ENCODE measurements at regions not wholly inside any gene's neighbourhood (a gene's known extent, or its start where the extent isn't known, plus 50 kb on each side); places are given as distances from the start of the nearest gene placed in this dataset.

DNA sequence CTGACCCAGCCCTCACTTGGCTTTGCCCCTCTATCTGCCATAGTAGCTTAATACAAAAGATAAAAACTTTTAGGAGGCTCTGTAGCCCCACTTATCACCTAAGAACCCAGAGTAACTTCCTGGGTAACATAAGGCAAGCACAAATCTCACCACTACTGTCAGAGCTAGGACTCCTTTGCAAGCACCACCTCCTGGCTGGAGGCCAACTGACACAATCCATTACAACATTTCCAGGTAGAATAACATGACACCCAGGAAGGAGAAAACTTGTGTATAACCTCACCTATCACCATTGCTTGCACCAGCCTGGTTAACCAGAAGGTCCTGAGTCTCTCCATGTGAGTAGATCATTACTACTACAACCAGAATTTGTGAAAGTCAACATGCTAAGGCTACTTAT is 230.0 kb downstream of the TUSC7 start:
- no peaks in the 10 kb centered on the region for H3K9me3 ChIP-seq
- H3K27me3 ChIP-seq, result no peaks in the 10 kb centered on the region
- intact Hi-C loops (cut with DNase I), result no loop called here
- no peak overlapping the region for H3K4me3 ChIP-seq (replicated peaks in 1 of 3)
- H3K27ac ChIP-seq, result no peak overlapping the region
- no peaks in the 10 kb centered on the region for H3K36me3 ChIP-seq
- no peak for TF ChIP-seq POLR2A (IDR thresholded peaks at IDR 0.05)
- TF ChIP-seq, protein P1, sequence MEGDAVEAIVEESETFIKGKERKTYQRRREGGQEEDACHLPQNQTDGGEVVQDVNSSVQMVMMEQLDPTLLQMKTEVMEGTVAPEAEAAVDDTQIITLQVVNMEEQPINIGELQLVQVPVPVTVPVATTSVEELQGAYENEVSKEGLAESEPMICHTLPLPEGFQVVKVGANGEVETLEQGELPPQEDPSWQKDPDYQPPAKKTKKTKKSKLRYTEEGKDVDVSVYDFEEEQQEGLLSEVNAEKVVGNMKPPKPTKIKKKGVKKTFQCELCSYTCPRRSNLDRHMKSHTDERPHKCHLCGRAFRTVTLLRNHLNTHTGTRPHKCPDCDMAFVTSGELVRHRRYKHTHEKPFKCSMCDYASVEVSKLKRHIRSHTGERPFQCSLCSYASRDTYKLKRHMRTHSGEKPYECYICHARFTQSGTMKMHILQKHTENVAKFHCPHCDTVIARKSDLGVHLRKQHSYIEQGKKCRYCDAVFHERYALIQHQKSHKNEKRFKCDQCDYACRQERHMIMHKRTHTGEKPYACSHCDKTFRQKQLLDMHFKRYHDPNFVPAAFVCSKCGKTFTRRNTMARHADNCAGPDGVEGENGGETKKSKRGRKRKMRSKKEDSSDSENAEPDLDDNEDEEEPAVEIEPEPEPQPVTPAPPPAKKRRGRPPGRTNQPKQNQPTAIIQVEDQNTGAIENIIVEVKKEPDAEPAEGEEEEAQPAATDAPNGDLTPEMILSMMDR (IDR thresholded peaks at IDR 0.05), result no peak
- DNase-seq, result no peak
- no peaks in the 10 kb centered on the region for H3K4me1 ChIP-seq

- 87 to 96% methylated on average over 2 of the region's 2 CpGs for WGBS, 2 donors
- DNase-seq, result no peak
- no peak overlapping the region for H3K27ac ChIP-seq
- intact Hi-C loops (cut with DNase I), result no loop called here
- no peaks in the 10 kb centered on the region for H3K36me3 ChIP-seq
- no peaks in the 10 kb centered on the region for H3K4me1 ChIP-seq
- H3K4me3 ChIP-seq (replicated peaks in 1 of 3), result no peak overlapping the region
- H3K27me3 ChIP-seq, result no peaks in the 10 kb centered on the region
- TF ChIP-seq, protein P1 (IDR thresholded peaks at IDR 0.05), result no peak
- TF ChIP-seq POLR2A (IDR thresholded peaks at IDR 0.05), result no peak
- H3K9me3 ChIP-seq, result no peaks in the 10 kb centered on the region
Observed at GRCh38 chr3:116940719-116941118, 231.1 kb downstream of the TUSC7 start.

- DNase-seq, result no peak
- H3K27ac ChIP-seq, result no peak overlapping the region
- intact Hi-C loops (cut with DNase I), result no loop called here
- peaks cover 7 to 8% of the 10 kb centered on the region in 2 donors for H3K4me1 ChIP-seq
- H3K9me3 ChIP-seq, result no peaks in the 10 kb centered on the region
- 37 to 50% methylated on average over 1 of the region's 1 CpG for WGBS, 2 donors
- no peak for TF ChIP-seq POLR2A (IDR thresholded peaks at IDR 0.05)
- TF ChIP-seq, protein P1 (IDR thresholded peaks at IDR 0.05), result no peak
- H3K4me3 ChIP-seq (replicated peaks in 1 of 3), result no peak overlapping the region
- no peaks in the 10 kb centered on the region for H3K36me3 ChIP-seq
- H3K27me3 ChIP-seq, result no peaks in the 10 kb centered on the region
Observed at GRCh38 chr3:116946376-116946775, 236.8 kb downstream of the TUSC7 start.

DNA sequence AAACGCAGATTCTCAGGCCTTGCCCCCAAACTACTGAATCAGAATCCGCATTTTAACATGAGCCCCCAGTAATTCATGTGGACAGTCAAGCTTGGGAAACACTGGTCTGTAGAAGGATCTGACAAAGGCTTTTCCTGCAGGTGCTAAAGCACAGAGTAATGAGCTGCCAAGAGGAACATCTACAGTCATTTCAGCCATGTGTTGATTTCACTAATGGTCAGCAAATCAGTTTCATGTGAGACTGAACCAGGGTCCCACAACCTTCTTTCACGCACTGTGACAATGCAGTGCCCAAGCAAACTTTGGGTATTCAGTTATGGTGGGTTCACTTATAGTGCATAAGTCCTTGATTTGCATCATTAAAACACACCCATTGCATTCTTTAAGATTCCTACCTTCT is 237.6 kb downstream of the TUSC7 start:
- H3K27ac ChIP-seq, result no peak overlapping the region
- peaks cover 7 to 8% of the 10 kb centered on the region in 2 donors for H3K4me1 ChIP-seq
- no peaks in the 10 kb centered on the region for H3K9me3 ChIP-seq
- TF ChIP-seq, protein P1 (IDR thresholded peaks at IDR 0.05), result no peak
- TF ChIP-seq POLR2A (IDR thresholded peaks at IDR 0.05), result no peak
- no peaks in the 10 kb centered on the region for H3K27me3 ChIP-seq
- intact Hi-C loops (cut with DNase I), result no loop called here
- DNase-seq, result no peak
- no peaks in the 10 kb centered on the region for H3K36me3 ChIP-seq
- no peak overlapping the region for H3K4me3 ChIP-seq (replicated peaks in 1 of 3)
- 96 to 98% methylated on average over 3 of the region's 3 CpGs for WGBS, 2 donors

DNA sequence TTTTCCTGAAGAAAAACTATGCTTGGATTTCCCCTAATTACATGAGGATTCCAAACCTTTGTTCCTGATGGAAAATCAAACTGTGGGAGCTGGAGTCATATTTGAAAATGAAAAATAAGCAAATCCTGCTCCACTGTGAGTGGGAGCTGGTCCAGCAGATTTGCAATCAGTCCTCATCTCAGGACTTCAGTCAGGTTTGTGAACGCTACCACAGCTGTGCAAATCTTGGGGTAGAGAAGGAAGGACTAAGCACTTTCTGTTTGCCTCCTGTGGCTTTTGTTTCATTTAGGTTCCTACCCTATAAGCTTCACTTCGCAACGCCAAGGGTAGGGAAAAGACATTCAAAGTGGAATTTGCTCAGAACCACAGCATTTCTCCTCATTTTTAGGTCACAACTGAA is 238.2 kb downstream of the TUSC7 start:
- Histone ChIP-seq H3K9me3 (no peaks in the 10 kb centered on the region), H3K27me3 (no peaks in the 10 kb centered on the region), H3K4me3 (replicated peaks in 1 of 3) (no peak overlapping the region), H3K4me1 (peaks cover 7 to 8% of the 10 kb centered on the region in 2 donors), H3K27ac (no peak overlapping the region), H3K36me3 (no peaks in the 10 kb centered on the region)
- no peak for TF ChIP-seq POLR2A (IDR thresholded peaks at IDR 0.05)
- TF ChIP-seq, protein P1 (IDR thresholded peaks at IDR 0.05), result no peak
- intact Hi-C loops (cut with DNase I), result no loop called here
- DNase-seq, result no peak
- 84 to 86% methylated on average over 3 of the region's 3 CpGs for WGBS, 2 donors

All from thyroid gland (tissue), 4 donors.